CD14-positive monocyte (primary cell): ENCODE measurements at regions not wholly inside any gene's neighbourhood (a gene's known extent, or its start where the extent isn't known, plus 50 kb on each side); places are given as distances from the start of the nearest gene placed in this dataset.

Source experiments
- DNase-seq, 3 donors: peaks; one replicate each; pipeline ENCODE4 v3.0.0-alpha.2; 2011 to 2022
- H2AFZ ChIP-seq: 2 replicates; pipeline ENCODE4 v1.6.0; 2012; ENCODE audit warnings: mild to moderate bottlenecking, low read depth, low read length, inconsistent platforms; ENCODE audit not compliant: insufficient read depth, poor library complexity, severe bottlenecking
- H3K27ac ChIP-seq, 2 donors: 1 replicate in 1 of 2; 2 replicates in 1 of 2; pipeline ENCODE4 v1.5.1; 2012 to 2013; ENCODE audit warnings: low read length in 2 of 2, control low read depth in 1 of 2, inconsistent platforms in 1 of 2, low read depth in 1 of 2, mild to moderate bottlenecking in 1 of 2
- H3K27me3 ChIP-seq, 2 donors: one replicate each; pipeline versions ENCODE4 v1.6.0 to v1.6.1; 2011 to 2013; ENCODE audit warnings: low read length in 2 of 2; ENCODE audit not compliant: control insufficient read depth in 2 of 2, insufficient read depth in 2 of 2
- H3K36me3 ChIP-seq, 2 donors: replicated peaks in 1 of 2; 1 replicate in 1 of 2; 2 replicates in 1 of 2; pipeline versions ENCODE4 v1.5.1 to v1.6.1; 2012 to 2013; ENCODE audit warnings: low read length in 2 of 2, control low read depth in 1 of 2, inconsistent platforms in 1 of 2, mild to moderate bottlenecking in 1 of 2; ENCODE audit not compliant: insufficient read depth in 2 of 2, control insufficient read depth in 1 of 2
- H3K4me1 ChIP-seq, 2 donors: 1 replicate in 1 of 2; 2 replicates in 1 of 2; pipeline versions ENCODE4 v1.5.1 to v1.6.1; 2012 to 2013; ENCODE audit warnings: low read length in 2 of 2, control low read depth in 1 of 2, inconsistent platforms in 1 of 2, mild to moderate bottlenecking in 1 of 2, moderate library complexity in 1 of 2; ENCODE audit not compliant: insufficient read depth in 2 of 2, control insufficient read depth in 1 of 2
- H3K4me2 ChIP-seq: replicated peaks from 2 replicates; pipeline ENCODE3; 2012; ENCODE audit warnings: low read length, moderate library complexity, mild to moderate bottlenecking; ENCODE audit not compliant: poor library complexity, severe bottlenecking; ENCODE audit errors: extremely low read depth
- H3K4me3 ChIP-seq, 3 experiments: fragments of 200-600 bp in 1 of 3; sonication (generic) in 1 of 3; replicated peaks in 1 of 3; 1 replicate in 2 of 3; 2 replicates in 1 of 3; pipeline ENCODE4 v1.5.1; 2011 to 2013; ENCODE audit warnings: low read length in 3 of 3, mild to moderate bottlenecking in 3 of 3, control low read depth in 2 of 3, low read depth in 2 of 3, inconsistent platforms in 1 of 3, moderate library complexity in 1 of 3
- H3K79me2 ChIP-seq: 2 replicates; pipeline ENCODE4 v1.6.0; 2012; ENCODE audit warnings: mild to moderate bottlenecking, control low read depth, inconsistent platforms, low read length, moderate library complexity; ENCODE audit not compliant: insufficient read depth
- H3K9ac ChIP-seq: 2 replicates; pipeline ENCODE4 v1.6.0; 2017; ENCODE audit warnings: low read length, mild to moderate bottlenecking; ENCODE audit not compliant: insufficient read depth, poor library complexity, severe bottlenecking
- H3K9me3 ChIP-seq, 2 donors: replicated peaks in 1 of 2; 1 replicate in 1 of 2; 2 replicates in 1 of 2; pipeline versions ENCODE4 v1.5.1 to v1.6.1; 2012 to 2013; ENCODE audit warnings: low read length in 2 of 2, control low read depth in 1 of 2; ENCODE audit not compliant: control insufficient read depth in 1 of 2, insufficient read depth in 1 of 2
- H4K20me1 ChIP-seq: 2 replicates; pipeline ENCODE4 v1.6.0; 2012; ENCODE audit warnings: mild to moderate bottlenecking, low read length, control low read depth, moderate library complexity; ENCODE audit not compliant: insufficient read depth
- H3K27ac Mint-ChIP-seq, 7 donors: one replicate each; pipeline ENCODE4 v1.8.0; 2020; ENCODE audit warnings: mild to moderate bottlenecking in 7 of 7, mixed read lengths in 7 of 7, moderate library complexity in 6 of 7, inconsistent platforms in 2 of 7
- H3K27me3 Mint-ChIP-seq, 3 donors: one replicate each; pipeline ENCODE4 v1.8.0; 2021 to 2022; ENCODE audit warnings: low read depth in 3 of 3, mild to moderate bottlenecking in 3 of 3, mixed read lengths in 3 of 3, moderate library complexity in 3 of 3, inconsistent platforms in 1 of 3
- H3K36me3 Mint-ChIP-seq, 2 donors: one replicate each; pipeline ENCODE4 v1.8.0; 2020; ENCODE audit warnings: mixed read lengths in 2 of 2, inconsistent platforms in 1 of 2, mild to moderate bottlenecking in 1 of 2
- H3K4me1 Mint-ChIP-seq: one replicate; pipeline ENCODE4 v1.8.0; 2020; ENCODE audit warnings: mild to moderate bottlenecking, mixed read lengths
- H3K4me3 Mint-ChIP-seq, 2 donors: one replicate each; pipeline ENCODE4 v1.8.0; 2020; ENCODE audit warnings: mild to moderate bottlenecking in 2 of 2, mixed read lengths in 2 of 2, moderate library complexity in 1 of 2
- H3K9me3 Mint-ChIP-seq, 7 donors: one replicate each; pipeline ENCODE4 v1.8.0; 2020 to 2022; ENCODE audit warnings: mixed read lengths in 7 of 7, mild to moderate bottlenecking in 6 of 7, moderate library complexity in 6 of 7, inconsistent platforms in 2 of 7
- CTCF ChIP-seq: fragments of 200-600 bp; IDR thresholded peaks from one replicate; pipeline ENCODE4 v1.8.0; 2022; ENCODE audit warnings: antibody characterized with exemption, mild to moderate bottlenecking
- WGBS: methylation state at CpG from one replicate; pipeline ENCODE4 v1.1.5; 2013; ENCODE audit warnings: missing lambda C conversion rate; ENCODE audit not compliant: insufficient coverage; 5-methylcytosine and 5-hydroxymethylcytosine counted together
- intact Hi-C, 2 donors: fragments of 100-400 bp; cut with micrococcal nuclease; formaldehyde crosslinking; loops; one replicate each; pipeline versions ENCODE4 v1.15.0 to v1.15.1; 2023

DNA sequence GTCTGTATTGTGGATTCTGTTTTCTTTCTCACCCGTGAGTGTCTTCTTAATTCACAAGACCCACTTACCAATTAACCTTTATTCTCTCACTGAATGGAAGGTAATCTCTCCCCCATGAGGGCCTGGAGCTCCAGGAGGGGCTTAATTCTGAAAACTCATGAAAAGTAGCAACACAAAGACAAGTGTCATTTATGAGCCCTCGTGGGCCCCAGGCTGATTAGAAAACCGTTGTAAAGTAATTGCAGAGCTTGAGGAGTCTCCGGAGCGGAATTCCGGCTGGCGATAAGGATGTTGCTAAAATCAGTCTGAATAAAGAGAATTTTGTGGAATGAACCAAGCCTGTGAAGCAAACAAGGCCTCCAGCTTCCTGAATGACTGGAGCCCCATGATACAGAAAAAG is 301.5 kb downstream of the HAPSTR1 start:
- Histone ChIP-seq H3K27me3 (no peaks in the 10 kb centered on the region), H4K20me1 (no peaks in the 10 kb centered on the region), H3K4me2 (no peak overlapping the region), H3K4me3 (no peak overlapping the region), H2AFZ (no peak overlapping the region), H3K27ac (no peak overlapping the region), H3K36me3 (no peaks in the 10 kb centered on the region), H3K79me2 (no peaks in the 10 kb centered on the region), H3K4me1 (peaks cover 0 to 5% of the 10 kb centered on the region in 2 donors), H3K9me3 (peaks cover 18 to 23% of the 10 kb centered on the region in 2 donors), H3K9ac (no peak overlapping the region)
- H3K4me3 Mint-ChIP-seq: no peak overlapping the region
- peaks cover 0 to 3% (median 3%) of the 10 kb centered on the region in 3 donors for H3K27me3 Mint-ChIP-seq
- H3K36me3 Mint-ChIP-seq: no peaks in the 10 kb centered on the region
- peaks cover 5 to 28% (median 13%) of the 10 kb centered on the region in 7 donors for H3K9me3 Mint-ChIP-seq
- intact Hi-C loops: no loop called here
- no peak for DNase-seq
- TF ChIP-seq CTCF: no peak
- H3K27ac Mint-ChIP-seq: no peak overlapping the region
- WGBS: 80% methylated on average over 5 of the region's 7 CpGs
- peaks cover 8% of the 10 kb centered on the region for H3K4me1 Mint-ChIP-seq

DNA sequence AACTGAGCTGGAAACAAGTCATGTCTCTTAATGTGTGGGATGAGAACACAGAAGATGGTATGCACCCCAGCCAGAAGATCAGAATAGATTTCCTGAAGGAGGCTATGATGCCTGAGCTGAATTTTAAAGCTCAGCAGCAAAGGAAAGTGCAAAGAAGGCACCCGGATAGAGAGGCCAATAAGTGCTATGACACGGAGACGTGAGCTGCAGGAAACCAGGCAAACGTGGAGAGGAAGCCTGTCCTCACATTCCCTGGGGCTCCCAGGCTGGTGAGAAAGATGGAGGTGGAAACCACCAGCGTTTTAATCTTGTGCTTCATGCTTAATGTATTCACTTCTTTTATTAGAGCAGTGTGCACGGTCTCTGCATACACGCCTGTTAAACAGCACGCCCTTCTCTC is 302.1 kb downstream of the HAPSTR1 start:
- peaks cover 14 to 17% of the 10 kb centered on the region in 2 donors for H3K9me3 ChIP-seq
- no peaks in the 10 kb centered on the region for H3K79me2 ChIP-seq
- H3K27me3 Mint-ChIP-seq: peaks cover 0 to 3% (median 1%) of the 10 kb centered on the region in 3 donors
- no peak overlapping the region for H3K4me3 Mint-ChIP-seq
- H3K9ac ChIP-seq: no peak overlapping the region
- no peaks in the 10 kb centered on the region for H4K20me1 ChIP-seq
- peaks cover 3 to 25% (median 11%) of the 10 kb centered on the region in 7 donors for H3K9me3 Mint-ChIP-seq
- H2AFZ ChIP-seq: no peak overlapping the region
- no peak overlapping the region for H3K27ac Mint-ChIP-seq
- 89% methylated on average over 6 of the region's 8 CpGs for WGBS
- no peaks in the 10 kb centered on the region for H3K27me3 ChIP-seq
- no peaks in the 10 kb centered on the region for H3K36me3 ChIP-seq
- H3K4me3 ChIP-seq: no peak overlapping the region
- H3K4me2 ChIP-seq: no peak overlapping the region
- peaks cover 6% of the 10 kb centered on the region for H3K4me1 Mint-ChIP-seq
- H3K27ac ChIP-seq: no peak overlapping the region
- no peaks in the 10 kb centered on the region for H3K36me3 Mint-ChIP-seq
- no peak for DNase-seq
- intact Hi-C loops: no loop called here
- no peak for TF ChIP-seq CTCF
- H3K4me1 ChIP-seq: peaks cover 0 to 4% of the 10 kb centered on the region in 2 donors
